ENCODE measurements at regions not wholly inside any gene's neighbourhood (a gene's known extent, or its start where the extent isn't known, plus 50 kb on each side); places are given as distances from the start of the nearest gene placed in this dataset.

DNA sequence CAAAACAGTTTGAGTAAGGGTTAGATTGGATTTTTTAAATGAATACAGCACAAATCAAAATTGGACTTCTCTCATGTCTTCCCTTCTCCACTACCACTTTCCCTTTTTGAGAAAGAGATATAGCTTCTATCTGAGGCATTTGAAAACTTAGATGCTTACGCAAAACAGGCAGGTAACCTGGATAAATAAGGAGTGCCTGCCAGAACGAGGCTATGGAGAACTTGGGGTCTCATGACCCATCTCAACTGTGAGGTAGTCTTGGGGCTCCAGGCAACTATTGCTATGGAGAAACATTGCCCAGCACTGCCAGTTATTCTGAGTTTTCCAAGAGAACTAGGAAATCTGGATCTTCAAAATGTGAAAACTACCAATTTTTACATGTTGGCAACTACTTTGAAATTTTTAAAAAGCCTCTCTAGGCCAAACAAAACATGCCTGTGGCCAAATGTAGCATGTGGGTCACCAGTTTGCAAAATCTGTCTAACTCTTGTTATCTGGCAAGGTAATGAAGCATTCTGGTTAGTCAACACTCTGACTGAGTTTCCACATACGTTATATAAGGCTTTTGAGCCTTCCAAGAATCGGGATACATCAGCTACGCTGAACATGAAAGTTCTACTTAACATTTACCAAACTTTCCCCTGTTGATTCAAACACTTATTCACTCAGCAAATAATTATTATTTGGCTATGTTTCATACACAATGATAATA, 752.7 kb downstream of the KCNA4 start:
- no peak overlapping the region for H3K27ac Mint-ChIP-seq (ENCODE audit: unreplicated experiment)
- peaks cover 9% of the 10 kb centered on the region for H3K9me3 Mint-ChIP-seq (ENCODE audit: unreplicated experiment)
- TF ChIP-seq, protein P1, sequence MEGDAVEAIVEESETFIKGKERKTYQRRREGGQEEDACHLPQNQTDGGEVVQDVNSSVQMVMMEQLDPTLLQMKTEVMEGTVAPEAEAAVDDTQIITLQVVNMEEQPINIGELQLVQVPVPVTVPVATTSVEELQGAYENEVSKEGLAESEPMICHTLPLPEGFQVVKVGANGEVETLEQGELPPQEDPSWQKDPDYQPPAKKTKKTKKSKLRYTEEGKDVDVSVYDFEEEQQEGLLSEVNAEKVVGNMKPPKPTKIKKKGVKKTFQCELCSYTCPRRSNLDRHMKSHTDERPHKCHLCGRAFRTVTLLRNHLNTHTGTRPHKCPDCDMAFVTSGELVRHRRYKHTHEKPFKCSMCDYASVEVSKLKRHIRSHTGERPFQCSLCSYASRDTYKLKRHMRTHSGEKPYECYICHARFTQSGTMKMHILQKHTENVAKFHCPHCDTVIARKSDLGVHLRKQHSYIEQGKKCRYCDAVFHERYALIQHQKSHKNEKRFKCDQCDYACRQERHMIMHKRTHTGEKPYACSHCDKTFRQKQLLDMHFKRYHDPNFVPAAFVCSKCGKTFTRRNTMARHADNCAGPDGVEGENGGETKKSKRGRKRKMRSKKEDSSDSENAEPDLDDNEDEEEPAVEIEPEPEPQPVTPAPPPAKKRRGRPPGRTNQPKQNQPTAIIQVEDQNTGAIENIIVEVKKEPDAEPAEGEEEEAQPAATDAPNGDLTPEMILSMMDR (IDR thresholded peaks at IDR 0.05; ENCODE audit: partially characterized antibody, unreplicated experiment) = no peak
- peaks cover 3% of the 10 kb centered on the region for H3K36me3 Mint-ChIP-seq (ENCODE audit: unreplicated experiment)
- H3K27me3 Mint-ChIP-seq (ENCODE audit: unreplicated experiment) = peaks cover 3% of the 10 kb centered on the region
- no peak for DNase-seq
- H3K4me1 Mint-ChIP-seq (ENCODE audit: low read depth, unreplicated experiment) = peaks cover 16% of the 10 kb centered on the region
- no peak overlapping the region for H3K4me3 Mint-ChIP-seq (ENCODE audit: unreplicated experiment)

DNA sequence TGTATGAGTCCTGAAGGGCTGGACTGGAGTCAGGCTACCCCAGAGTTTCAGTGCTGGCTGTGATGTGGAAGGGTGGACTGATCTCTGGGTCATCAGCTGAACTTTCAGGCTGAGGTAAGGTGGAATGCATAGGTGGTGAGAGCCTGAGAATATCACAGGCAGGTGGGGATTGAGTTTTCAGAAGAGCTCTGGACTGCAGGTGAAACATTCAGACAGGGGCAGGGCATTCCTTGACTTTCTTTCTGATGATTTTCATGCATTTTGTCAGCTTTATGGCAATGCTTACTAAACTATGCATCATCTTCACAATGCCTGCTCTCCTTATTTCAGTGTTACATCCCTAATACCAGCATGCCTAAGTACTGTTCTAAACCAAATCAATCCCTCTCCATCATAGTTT, 755.0 kb downstream of the KCNA4 start:
- no peak for DNase-seq
- Mint-ChIP-seq H3K4me3 (ENCODE audit: unreplicated experiment) (no peak overlapping the region), H3K4me1 (ENCODE audit: low read depth, unreplicated experiment) (peaks cover 11% of the 10 kb centered on the region), H3K27me3 (ENCODE audit: unreplicated experiment) (peaks cover 2% of the 10 kb centered on the region), H3K27ac (ENCODE audit: unreplicated experiment) (no peak overlapping the region), H3K36me3 (ENCODE audit: unreplicated experiment) (peaks cover 18% of the 10 kb centered on the region), H3K9me3 (ENCODE audit: unreplicated experiment) (peaks cover 6% of the 10 kb centered on the region)
- TF ChIP-seq, protein P1 (IDR thresholded peaks at IDR 0.05; ENCODE audit: partially characterized antibody, unreplicated experiment) = no peak

DNA sequence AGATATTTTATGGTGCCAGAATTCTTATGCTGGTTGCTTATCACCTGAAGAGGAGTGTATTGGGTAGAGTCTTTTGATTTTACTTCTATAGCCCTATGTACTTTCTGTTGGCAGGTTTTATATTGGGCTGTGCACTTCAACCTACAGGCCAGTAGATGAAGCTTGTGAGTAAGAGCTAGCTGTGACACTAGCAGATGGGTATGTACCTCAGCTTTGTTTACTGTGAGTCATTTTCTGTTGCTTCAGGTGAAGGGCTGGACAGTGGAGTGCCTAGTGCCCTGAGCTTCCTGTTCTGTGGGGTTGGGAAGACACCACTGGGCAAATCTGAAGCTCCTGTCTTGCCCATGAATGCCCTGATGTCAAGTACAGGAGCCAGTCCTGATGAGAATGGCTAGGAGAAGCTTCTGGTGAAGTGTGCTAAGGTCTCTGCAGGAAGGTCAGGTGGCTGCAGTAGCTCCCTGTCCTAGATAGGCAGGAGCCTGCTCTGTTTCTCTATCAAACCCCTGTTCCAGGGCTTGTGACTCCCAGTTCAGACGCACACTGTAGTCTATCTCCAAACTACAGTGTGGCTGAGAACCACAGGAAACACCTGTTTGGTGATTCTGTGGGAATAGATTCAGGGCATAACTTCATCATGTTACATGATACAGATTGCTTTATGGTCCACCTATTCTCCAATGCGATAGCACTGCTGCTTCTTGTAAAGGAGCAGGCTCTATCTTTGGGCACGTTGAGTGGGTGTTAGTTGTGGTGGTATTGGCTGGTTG, 755.7 kb downstream of the KCNA4 start:
- no peak for DNase-seq
- H3K27me3 Mint-ChIP-seq (ENCODE audit: unreplicated experiment) = peaks cover 2% of the 10 kb centered on the region
- TF ChIP-seq, protein P1 (IDR thresholded peaks at IDR 0.05; ENCODE audit: partially characterized antibody, unreplicated experiment) = no peak
- H3K27ac Mint-ChIP-seq (ENCODE audit: unreplicated experiment) = no peak overlapping the region
- H3K36me3 Mint-ChIP-seq (ENCODE audit: unreplicated experiment) = peaks cover 18% of the 10 kb centered on the region
- H3K9me3 Mint-ChIP-seq (ENCODE audit: unreplicated experiment) = peaks cover 6% of the 10 kb centered on the region
- no peak overlapping the region for H3K4me3 Mint-ChIP-seq (ENCODE audit: unreplicated experiment)
- H3K4me1 Mint-ChIP-seq (ENCODE audit: low read depth, unreplicated experiment) = peaks cover 12% of the 10 kb centered on the region

DNA sequence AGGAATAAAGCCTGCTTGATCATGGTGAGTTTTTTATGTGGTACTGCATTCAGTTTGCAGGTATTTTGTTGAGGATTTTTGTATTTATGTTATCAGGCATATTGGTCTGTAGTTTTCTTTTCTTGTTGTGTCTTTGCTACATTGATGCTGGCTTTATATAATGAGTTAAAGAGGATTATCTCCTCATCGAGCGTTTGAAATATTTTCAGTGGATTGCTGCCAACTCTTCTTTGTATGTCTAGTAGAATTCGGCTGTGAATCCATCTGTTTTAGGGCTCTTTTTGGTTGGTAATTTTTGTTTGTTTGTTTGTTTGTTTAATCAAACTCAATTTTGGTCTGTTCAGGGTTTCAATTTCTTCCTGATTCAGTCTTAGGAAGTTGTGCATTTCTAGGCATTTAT, 758.4 kb downstream of the KCNA4 start:
- Mint-ChIP-seq H3K27ac (ENCODE audit: unreplicated experiment) (no peak overlapping the region), H3K27me3 (ENCODE audit: unreplicated experiment) (peaks cover 2% of the 10 kb centered on the region), H3K9me3 (ENCODE audit: unreplicated experiment) (peaks cover 5% of the 10 kb centered on the region), H3K36me3 (ENCODE audit: unreplicated experiment) (peaks cover 18% of the 10 kb centered on the region), H3K4me3 (ENCODE audit: unreplicated experiment) (no peak overlapping the region), H3K4me1 (ENCODE audit: low read depth, unreplicated experiment) (peaks cover 19% of the 10 kb centered on the region)
- TF ChIP-seq, protein P1 (IDR thresholded peaks at IDR 0.05; ENCODE audit: partially characterized antibody, unreplicated experiment) = no peak
- DNase-seq = no peak

DNA sequence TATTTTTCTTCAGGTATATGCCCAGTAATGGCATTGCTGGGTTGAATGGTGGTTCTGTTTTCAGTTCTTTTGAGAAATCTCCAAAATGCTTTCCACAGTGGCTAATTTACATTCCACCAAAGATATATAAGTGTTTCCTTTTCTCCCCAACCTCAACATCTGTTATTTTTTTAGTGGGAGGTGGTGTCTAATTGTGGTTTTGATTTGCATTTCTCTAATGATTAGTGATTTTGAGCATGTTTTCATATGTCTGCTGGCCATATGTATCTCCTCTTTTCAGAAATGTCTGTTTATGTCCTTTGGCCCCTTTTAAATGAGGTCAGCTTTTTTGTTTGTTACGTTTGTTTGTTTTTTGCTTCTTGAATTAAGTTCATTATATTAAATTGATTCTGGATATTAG, 760.2 kb downstream of the KCNA4 start:
- H3K4me3 Mint-ChIP-seq (ENCODE audit: unreplicated experiment) = no peak overlapping the region
- no peak overlapping the region for H3K27ac Mint-ChIP-seq (ENCODE audit: unreplicated experiment)
- TF ChIP-seq, protein P1 (IDR thresholded peaks at IDR 0.05; ENCODE audit: partially characterized antibody, unreplicated experiment) = no peak
- H3K36me3 Mint-ChIP-seq (ENCODE audit: unreplicated experiment) = peaks cover 18% of the 10 kb centered on the region
- peaks cover 2% of the 10 kb centered on the region for H3K27me3 Mint-ChIP-seq (ENCODE audit: unreplicated experiment)
- no peak for DNase-seq
- H3K4me1 Mint-ChIP-seq (ENCODE audit: low read depth, unreplicated experiment) = peaks cover 18% of the 10 kb centered on the region
- H3K9me3 Mint-ChIP-seq (ENCODE audit: unreplicated experiment) = peaks cover 4% of the 10 kb centered on the region

Data from glutamatergic neuron (in vitro differentiated cells).